Left lung (tissue), 4 donors: ENCODE measurements at regions not wholly inside any gene's neighbourhood (a gene's known extent, or its start where the extent isn't known, plus 50 kb on each side); places are given as distances from the start of the nearest gene placed in this dataset.

Experiments used
- ATAC-seq: fragments of 200-7000 bp; cut with Tn5 transposase; one replicate; pipeline ENCODE4 v1.9.1; 2020; ENCODE audit warnings: moderate library complexity
- DNase-seq, 4 donors: peaks; one replicate each; pipeline ENCODE4 v3.0.0-alpha.2; 2013 to 2020
- H3K27ac ChIP-seq, 2 donors: fragments of 200-600 bp; sonication (generic) in 1 of 2; one replicate each; pipeline versions ENCODE4 v1.5.0 to v1.8.0; 2020 to 2021
- H3K27me3 ChIP-seq, 2 donors: fragments of 200-600 bp; sonication (generic) in 1 of 2; one replicate each; pipeline versions ENCODE4 v1.5.0 to v1.8.0; 2020 to 2021
- H3K36me3 ChIP-seq, 2 donors: fragments of 200-600 bp; sonication (generic) in 1 of 2; one replicate each; pipeline versions ENCODE4 v1.5.0 to v1.8.0; 2020 to 2021
- H3K4me1 ChIP-seq, 2 donors: fragments of 200-600 bp; one replicate each; pipeline ENCODE4 v1.8.0; 2021
- H3K4me3 ChIP-seq, 2 donors: fragments of 200-600 bp; sonication (generic) in 1 of 2; one replicate each; pipeline versions ENCODE4 v1.5.0 to v1.8.0; 2020 to 2021; ENCODE audit warnings: mild to moderate bottlenecking in 1 of 2
- H3K9me3 ChIP-seq, 2 donors: fragments of 200-600 bp; sonication (generic) in 1 of 2; one replicate each; pipeline versions ENCODE4 v1.5.0 to v1.8.0; 2020 to 2021
- intact Hi-C, 2 donors: fragments of 100-400 bp; cut with DNase I; formaldehyde crosslinking; loops; one replicate each; pipeline versions ENCODE4 v1.11.2 to v1.14.2; 2022
- TF ChIP-seq, protein P1 (sequence below), 2 donors: fragments of 200-600 bp; sonication (generic) in 1 of 2; IDR thresholded peaks; one replicate each; pipeline versions ENCODE4 v1.5.0 to v1.8.0; 2021; ENCODE audit warnings: antibody characterized with exemption in 2 of 2
- donor health status: DM: no; HTN: yes; CAD: no.
- donor health status: DM: no; HTN: no; CAD: no.

DNA sequence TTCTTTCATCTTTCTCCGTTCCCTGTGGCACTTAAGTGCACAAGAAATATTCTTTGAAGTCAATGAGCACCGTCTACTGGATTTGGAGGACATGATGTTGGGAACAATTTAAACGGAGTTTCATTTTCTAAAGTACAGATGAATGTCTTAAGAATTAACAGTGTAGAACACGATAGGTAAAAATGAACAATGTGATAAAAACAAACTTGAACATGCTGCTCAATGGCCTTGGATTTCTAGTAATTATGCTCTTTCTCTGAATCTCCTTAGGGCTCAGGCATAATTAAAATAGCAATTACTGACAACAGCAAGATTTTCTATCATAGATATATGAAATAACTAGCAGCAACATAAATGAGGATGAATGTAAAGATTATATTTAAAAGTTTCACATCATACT is 142.2 kb upstream of the CDH6 start:
- H3K9me3 ChIP-seq, result no peaks in the 10 kb centered on the region
- TF ChIP-seq, protein P1, sequence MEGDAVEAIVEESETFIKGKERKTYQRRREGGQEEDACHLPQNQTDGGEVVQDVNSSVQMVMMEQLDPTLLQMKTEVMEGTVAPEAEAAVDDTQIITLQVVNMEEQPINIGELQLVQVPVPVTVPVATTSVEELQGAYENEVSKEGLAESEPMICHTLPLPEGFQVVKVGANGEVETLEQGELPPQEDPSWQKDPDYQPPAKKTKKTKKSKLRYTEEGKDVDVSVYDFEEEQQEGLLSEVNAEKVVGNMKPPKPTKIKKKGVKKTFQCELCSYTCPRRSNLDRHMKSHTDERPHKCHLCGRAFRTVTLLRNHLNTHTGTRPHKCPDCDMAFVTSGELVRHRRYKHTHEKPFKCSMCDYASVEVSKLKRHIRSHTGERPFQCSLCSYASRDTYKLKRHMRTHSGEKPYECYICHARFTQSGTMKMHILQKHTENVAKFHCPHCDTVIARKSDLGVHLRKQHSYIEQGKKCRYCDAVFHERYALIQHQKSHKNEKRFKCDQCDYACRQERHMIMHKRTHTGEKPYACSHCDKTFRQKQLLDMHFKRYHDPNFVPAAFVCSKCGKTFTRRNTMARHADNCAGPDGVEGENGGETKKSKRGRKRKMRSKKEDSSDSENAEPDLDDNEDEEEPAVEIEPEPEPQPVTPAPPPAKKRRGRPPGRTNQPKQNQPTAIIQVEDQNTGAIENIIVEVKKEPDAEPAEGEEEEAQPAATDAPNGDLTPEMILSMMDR (IDR thresholded peaks at IDR 0.05), result no peak
- H3K4me1 ChIP-seq, result no peaks in the 10 kb centered on the region
- H3K27me3 ChIP-seq, result no peaks in the 10 kb centered on the region
- no peaks in the 10 kb centered on the region for H3K36me3 ChIP-seq
- DNase-seq, result no peak
- ATAC-seq, result no peak
- H3K27ac ChIP-seq, result no peak overlapping the region
- no peak overlapping the region for H3K4me3 ChIP-seq
- intact Hi-C loops, result no loop called here

DNA sequence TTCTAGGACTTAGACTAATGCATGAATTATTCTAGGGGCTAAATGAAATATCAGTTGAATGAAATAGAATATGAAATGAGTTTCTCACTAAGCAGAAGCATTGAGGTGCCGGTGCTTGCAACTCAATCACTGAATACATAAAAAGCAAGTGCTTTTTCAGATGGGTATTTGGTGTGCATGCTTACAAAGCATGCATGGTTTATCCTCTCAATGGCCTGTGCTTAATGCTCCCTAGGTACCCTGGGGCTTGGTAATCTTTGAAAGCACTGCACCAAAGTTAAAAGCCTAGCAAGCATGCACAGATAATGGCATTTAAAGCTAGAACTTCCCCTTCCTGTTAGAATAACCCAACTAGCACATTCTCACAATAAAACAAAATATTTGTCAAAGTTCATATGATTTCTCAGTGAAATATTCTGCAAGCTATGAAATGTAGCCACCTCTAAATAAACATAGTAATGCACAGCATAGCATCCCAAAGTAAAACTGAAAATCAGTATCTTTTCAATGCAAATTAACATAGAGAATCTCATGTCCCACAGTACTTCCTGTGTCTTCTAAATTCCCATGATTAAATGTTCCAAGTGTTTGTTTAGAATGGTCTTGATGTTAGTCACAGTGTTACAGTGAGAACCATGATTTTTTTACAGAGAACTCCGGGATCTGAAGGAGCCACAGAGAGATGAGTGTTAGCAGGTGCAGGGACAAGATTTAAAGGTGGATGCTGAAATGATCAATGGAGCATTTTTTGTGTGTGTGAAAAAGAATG is 143.4 kb upstream of the CDH6 start:
- no peaks in the 10 kb centered on the region for H3K9me3 ChIP-seq
- TF ChIP-seq, protein P1 (IDR thresholded peaks at IDR 0.05), result no peak
- DNase-seq (no peak), ATAC-seq (no peak)
- no peak overlapping the region for H3K4me3 ChIP-seq
- no peaks in the 10 kb centered on the region for H3K4me1 ChIP-seq
- intact Hi-C loops, result no loop called here
- H3K36me3 ChIP-seq, result no peaks in the 10 kb centered on the region
- H3K27me3 ChIP-seq, result no peaks in the 10 kb centered on the region
- H3K27ac ChIP-seq, result no peak overlapping the region

GRCh38 chr5:31049461-31049860 is 144.0 kb upstream of the CDH6 start:
- TF ChIP-seq, protein P1 (IDR thresholded peaks at IDR 0.05), result no peak
- H3K9me3 ChIP-seq, result no peaks in the 10 kb centered on the region
- intact Hi-C loops, result no loop called here
- H3K4me1 ChIP-seq, result no peaks in the 10 kb centered on the region
- ATAC-seq, result no peak
- no peaks in the 10 kb centered on the region for H3K27me3 ChIP-seq
- no peak overlapping the region for H3K27ac ChIP-seq
- no peak for DNase-seq
- no peaks in the 10 kb centered on the region for H3K36me3 ChIP-seq
- no peak overlapping the region for H3K4me3 ChIP-seq

GRCh38 chr5:31048282-31049270 is 144.9 kb upstream of the CDH6 start:
- Histone ChIP-seq H3K27me3 (no peaks in the 10 kb centered on the region), H3K4me1 (no peaks in the 10 kb centered on the region), H3K36me3 (no peaks in the 10 kb centered on the region), H3K4me3 (no peak overlapping the region), H3K9me3 (no peaks in the 10 kb centered on the region), H3K27ac (no peak overlapping the region)
- TF ChIP-seq, protein P1 (IDR thresholded peaks at IDR 0.05), result no peak
- DNase-seq (peak in 1 of 4 donors; percentile 14), ATAC-seq (no peak)
- intact Hi-C loops, result no loop called here

DNA sequence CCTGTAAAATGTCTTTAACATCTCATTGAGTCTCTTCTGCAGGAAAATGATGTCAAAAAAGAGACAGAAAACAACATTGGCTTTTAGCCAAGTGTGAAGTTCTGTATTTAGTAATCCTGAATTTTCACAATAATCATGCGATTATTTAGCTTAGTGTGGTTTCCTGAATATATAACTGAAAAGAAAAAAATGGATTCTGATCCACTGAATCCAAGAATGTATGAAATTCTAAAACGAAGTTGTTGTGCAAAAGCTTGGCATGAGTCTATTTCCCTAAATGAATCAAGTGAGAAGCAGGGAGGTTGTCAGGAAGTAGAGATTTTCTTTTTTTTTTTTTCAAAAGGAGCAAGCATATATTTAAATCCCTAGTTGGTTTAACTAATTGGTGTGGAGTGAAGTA is 145.9 kb upstream of the CDH6 start:
- no peaks in the 10 kb centered on the region for H3K4me1 ChIP-seq

More for the DNA sequence above, 145.9 kb upstream of the CDH6 start:
- intact Hi-C loops, result no loop called here
- H3K27me3 ChIP-seq, result no peaks in the 10 kb centered on the region
- H3K27ac ChIP-seq, result no peak overlapping the region
- TF ChIP-seq, protein P1 (IDR thresholded peaks at IDR 0.05), result no peak
- no peaks in the 10 kb centered on the region for H3K36me3 ChIP-seq
- peak in 1 of 4 donors; percentile 8 for DNase-seq
- H3K4me3 ChIP-seq, result no peak overlapping the region
- no peak for ATAC-seq
- H3K9me3 ChIP-seq, result no peaks in the 10 kb centered on the region
